HL-60 (cell line): ENCODE measurements at regions not wholly inside any gene's neighbourhood (a gene's known extent, or its start where the extent isn't known, plus 50 kb on each side); places are given as distances from the start of the nearest gene placed in this dataset.

Experiments
- DNase-seq, 2 experiments: peaks; one replicate each; pipeline ENCODE4 v3.0.0-alpha.2; 2010 to 2020; ENCODE audit warnings: low read depth in 1 of 2, low spot score in 1 of 2
- H3K27ac ChIP-seq: fragments of 250-450 bp; sonication (Bioruptor Pico); replicated peaks from 2 replicates; pipeline ENCODE4 v1.5.1; 2020; ENCODE audit warnings: mild to moderate bottlenecking, moderate library complexity
- H3K27me3 ChIP-seq: fragments of 250-450 bp; sonication (Bioruptor Pico); 2 replicates; pipeline ENCODE4 v1.5.1; 2021; ENCODE audit warnings: mild to moderate bottlenecking, moderate library complexity; ENCODE audit not compliant: insufficient read depth, poor library complexity, severe bottlenecking
- H3K4me3 ChIP-seq: replicated peaks from 2 replicates; pipeline ENCODE4 v1.5.1; 2011; ENCODE audit warnings: mild to moderate bottlenecking, control low read depth, low read length; ENCODE audit not compliant: insufficient read depth
- GABPA ChIP-seq: IDR thresholded peaks from 2 replicates; pipeline ENCODE4 v1.6.1; 2012; ENCODE audit warnings: low read depth
- POLR2AphosphoS5 ChIP-seq: IDR thresholded peaks from 2 replicates; pipeline ENCODE4 v1.6.1; 2012; ENCODE audit warnings: low read depth
- SPI1 ChIP-seq: IDR thresholded peaks from 2 replicates; pipeline ENCODE4 v1.6.1; 2012; ENCODE audit warnings: low read depth, mild to moderate bottlenecking, borderline replicate concordance
- TF ChIP-seq, protein P1 (sequence below): IDR thresholded peaks from one replicate; pipeline ENCODE4 v1.5.1; 2011; ENCODE audit warnings: low read length, control low read depth, inconsistent platforms; ENCODE audit not compliant: insufficient read depth
- TF ChIP-seq, protein P2 (sequence below): IDR thresholded peaks from 2 replicates; pipeline ENCODE4 v1.6.1; 2012; ENCODE audit warnings: low read depth; ENCODE audit not compliant: insufficient replicate concordance

DNA sequence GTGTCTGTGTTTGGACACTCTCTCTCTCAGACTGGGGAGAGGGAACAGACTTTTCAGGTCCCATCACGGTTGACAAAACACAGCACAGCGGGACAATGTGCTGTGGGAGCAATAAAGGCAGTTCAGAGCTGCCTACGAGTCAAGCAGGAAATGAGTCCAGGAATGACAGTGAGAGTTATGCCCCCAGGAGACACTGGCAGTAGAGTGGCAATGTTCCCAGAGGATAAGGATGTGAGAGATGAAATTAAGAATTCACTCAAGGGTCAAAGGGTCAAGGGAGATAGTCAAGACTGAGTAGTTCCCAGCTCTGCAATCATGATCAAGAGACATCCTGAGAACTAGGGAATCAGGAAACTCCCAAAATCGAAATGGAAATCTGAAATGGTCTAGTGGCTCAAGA lies 156.1 kb downstream of the LURAP1L start:
- no peak for DNase-seq
- TF ChIP-seq, protein P1, sequence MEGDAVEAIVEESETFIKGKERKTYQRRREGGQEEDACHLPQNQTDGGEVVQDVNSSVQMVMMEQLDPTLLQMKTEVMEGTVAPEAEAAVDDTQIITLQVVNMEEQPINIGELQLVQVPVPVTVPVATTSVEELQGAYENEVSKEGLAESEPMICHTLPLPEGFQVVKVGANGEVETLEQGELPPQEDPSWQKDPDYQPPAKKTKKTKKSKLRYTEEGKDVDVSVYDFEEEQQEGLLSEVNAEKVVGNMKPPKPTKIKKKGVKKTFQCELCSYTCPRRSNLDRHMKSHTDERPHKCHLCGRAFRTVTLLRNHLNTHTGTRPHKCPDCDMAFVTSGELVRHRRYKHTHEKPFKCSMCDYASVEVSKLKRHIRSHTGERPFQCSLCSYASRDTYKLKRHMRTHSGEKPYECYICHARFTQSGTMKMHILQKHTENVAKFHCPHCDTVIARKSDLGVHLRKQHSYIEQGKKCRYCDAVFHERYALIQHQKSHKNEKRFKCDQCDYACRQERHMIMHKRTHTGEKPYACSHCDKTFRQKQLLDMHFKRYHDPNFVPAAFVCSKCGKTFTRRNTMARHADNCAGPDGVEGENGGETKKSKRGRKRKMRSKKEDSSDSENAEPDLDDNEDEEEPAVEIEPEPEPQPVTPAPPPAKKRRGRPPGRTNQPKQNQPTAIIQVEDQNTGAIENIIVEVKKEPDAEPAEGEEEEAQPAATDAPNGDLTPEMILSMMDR: no peak
- TF ChIP-seq GABPA: no peak
- no peak for TF ChIP-seq POLR2AphosphoS5
- TF ChIP-seq, protein P2, sequence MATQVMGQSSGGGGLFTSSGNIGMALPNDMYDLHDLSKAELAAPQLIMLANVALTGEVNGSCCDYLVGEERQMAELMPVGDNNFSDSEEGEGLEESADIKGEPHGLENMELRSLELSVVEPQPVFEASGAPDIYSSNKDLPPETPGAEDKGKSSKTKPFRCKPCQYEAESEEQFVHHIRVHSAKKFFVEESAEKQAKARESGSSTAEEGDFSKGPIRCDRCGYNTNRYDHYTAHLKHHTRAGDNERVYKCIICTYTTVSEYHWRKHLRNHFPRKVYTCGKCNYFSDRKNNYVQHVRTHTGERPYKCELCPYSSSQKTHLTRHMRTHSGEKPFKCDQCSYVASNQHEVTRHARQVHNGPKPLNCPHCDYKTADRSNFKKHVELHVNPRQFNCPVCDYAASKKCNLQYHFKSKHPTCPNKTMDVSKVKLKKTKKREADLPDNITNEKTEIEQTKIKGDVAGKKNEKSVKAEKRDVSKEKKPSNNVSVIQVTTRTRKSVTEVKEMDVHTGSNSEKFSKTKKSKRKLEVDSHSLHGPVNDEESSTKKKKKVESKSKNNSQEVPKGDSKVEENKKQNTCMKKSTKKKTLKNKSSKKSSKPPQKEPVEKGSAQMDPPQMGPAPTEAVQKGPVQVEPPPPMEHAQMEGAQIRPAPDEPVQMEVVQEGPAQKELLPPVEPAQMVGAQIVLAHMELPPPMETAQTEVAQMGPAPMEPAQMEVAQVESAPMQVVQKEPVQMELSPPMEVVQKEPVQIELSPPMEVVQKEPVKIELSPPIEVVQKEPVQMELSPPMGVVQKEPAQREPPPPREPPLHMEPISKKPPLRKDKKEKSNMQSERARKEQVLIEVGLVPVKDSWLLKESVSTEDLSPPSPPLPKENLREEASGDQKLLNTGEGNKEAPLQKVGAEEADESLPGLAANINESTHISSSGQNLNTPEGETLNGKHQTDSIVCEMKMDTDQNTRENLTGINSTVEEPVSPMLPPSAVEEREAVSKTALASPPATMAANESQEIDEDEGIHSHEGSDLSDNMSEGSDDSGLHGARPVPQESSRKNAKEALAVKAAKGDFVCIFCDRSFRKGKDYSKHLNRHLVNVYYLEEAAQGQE: no peak
- no peak for TF ChIP-seq SPI1
- H3K4me3 ChIP-seq: no peak overlapping the region
- no peaks in the 10 kb centered on the region for H3K27me3 ChIP-seq
- no peak overlapping the region for H3K27ac ChIP-seq

DNA sequence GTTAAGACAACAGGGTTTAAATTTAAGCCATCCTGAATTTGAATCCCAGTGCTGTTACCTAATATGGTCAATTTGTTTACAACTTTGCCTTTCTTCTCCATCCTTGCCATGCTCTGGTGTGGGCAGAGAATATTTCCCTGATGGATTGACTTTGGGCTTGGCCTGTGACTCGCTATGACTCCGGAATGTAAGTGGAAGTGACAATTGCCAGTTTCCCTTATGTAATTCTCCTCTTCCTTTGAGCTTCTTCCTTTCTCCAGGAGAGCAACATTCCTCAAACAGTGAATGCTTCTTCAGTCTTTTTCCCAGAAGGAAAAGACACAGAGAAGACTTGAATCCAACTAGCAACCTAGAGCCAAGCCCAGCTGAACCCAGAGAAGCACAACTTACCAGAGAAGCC lies 159.1 kb downstream of the LURAP1L start:
- Histone ChIP-seq H3K27me3 (no peaks in the 10 kb centered on the region), H3K4me3 (no peak overlapping the region), H3K27ac (no peak overlapping the region)
- TF ChIP-seq POLR2AphosphoS5 (no peak), GABPA (no peak), SPI1 (no peak)
- TF ChIP-seq, protein P2: no peak
- TF ChIP-seq, protein P1: no peak
- no peak for DNase-seq

DNA sequence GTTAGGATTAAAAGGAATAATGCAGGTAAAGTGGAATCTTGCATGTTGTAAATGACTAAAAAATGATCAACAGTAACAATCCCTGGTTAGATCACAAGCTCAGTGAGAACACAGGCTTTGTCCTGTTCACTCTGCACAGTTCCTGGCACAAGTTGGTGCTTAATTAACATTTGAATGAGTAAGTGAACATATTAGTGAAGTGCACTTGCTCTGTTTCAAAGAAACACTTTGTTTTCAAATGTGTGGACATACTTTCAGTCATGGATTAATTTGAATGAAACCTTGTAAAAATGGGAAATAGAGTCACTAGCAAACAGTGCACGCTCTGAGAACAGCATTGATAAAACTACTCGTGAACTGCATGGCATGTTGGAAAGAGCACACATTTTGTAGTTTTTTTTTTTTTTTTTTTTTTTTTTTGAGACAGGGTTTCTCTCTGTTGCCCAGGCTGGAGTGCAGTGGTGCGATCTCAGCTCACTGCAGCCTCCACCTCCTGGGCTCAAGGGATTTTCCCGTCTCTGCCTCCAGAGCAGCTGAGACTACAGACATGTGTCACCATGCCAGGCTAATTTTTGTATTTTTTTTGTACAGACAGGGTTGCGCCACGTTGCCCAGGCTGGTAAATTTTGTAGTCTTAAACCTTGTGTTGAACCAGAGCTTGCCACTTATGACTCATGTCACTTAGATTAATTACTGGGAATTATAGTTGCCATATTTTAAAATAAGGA lies 159.9 kb downstream of the LURAP1L start:
- Histone ChIP-seq H3K27ac (no peak overlapping the region), H3K4me3 (no peak overlapping the region), H3K27me3 (no peaks in the 10 kb centered on the region)
- no peak for DNase-seq
- TF ChIP-seq SPI1 (no peak), GABPA (no peak), POLR2AphosphoS5 (no peak)
- TF ChIP-seq, protein P2: no peak
- TF ChIP-seq, protein P1: no peak
